Activated CD8-positive, alpha-beta memory T cell treated with anti-CD3 and anti-CD28 coated beads for 48 hours (primary cell): ENCODE measurements at regions not wholly inside any gene's neighbourhood (a gene's known extent, or its start where the extent isn't known, plus 50 kb on each side); places are given as distances from the start of the nearest gene placed in this dataset.
"Not testable (repeated sequence)": the region's sequence is repeated elsewhere in the genome, so short reads cannot be mapped to it uniquely, and the experiment has no call there.

Source experiments
- DNase-seq, 3 experiments: peaks; one replicate each; pipeline ENCODE4 v3.0.0-alpha.2; 2020; ENCODE audit warnings: low read depth in 2 of 3, low spot score in 2 of 3

DNA sequence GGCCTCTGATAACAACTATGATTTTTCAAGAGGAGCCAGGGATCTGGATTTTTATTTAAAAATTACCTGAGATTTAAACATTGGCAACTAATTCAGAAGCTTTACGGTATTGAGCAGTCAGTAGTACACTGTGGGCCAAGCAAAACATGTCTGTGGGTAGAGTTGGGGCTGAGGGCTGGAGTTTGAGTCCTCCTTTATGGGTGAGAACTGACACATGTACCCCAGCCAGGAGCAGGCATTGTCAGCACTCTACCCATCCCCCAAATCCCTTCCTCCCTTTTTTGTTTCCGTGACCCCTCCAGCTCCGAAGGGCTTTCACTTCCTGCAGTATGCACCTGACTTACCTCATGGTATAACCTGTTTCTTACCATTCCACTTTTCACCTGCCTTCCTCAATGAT lies 131.4 kb downstream of the SNX5 start:
- DNase-seq = no peak

DNA sequence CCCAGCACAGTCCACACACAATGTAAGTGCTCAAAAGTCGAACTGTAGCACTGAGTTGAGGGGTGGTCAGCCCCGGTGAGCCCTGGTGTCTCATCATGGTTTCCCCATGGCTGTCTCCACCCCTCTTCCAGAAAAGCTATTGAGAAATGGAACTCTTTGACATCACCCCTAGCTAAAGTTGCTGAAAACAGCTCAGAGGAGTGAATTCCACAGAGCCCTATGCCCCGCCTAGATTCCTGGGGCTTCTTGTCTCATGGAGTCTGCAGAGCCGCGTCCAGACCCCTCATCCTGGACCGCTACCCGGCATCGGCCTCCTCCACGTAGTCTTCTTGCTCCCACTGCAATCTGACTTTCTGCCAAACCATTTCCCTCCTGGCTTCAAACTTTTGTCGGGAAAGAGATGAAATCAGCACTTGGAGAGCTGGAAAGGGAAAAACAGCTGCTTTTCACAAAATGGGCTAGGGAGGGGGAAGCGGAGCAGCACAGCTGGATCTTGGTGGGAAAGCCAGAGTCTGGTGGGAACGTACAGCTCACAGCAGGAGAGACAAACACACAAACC lies 132.2 kb downstream of the SNX5 start:
- no peak for DNase-seq

DNA sequence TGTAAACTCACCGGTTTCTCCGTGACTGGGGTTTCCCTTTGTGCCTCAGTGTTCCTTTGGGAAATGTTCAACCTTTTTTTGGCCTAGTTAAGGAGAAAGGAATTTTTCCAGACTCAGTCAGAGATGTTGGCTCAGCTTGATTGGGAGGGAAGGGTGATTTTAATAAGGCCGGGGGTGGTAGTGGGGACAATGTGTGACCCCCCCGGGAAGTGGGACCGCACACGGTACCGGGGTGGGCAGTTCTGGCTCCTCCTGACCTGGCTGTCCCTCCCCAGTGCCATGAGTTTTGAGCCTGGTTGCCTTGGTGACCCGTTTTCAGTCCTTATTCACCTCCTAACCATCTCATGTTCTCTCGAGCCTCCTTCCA lies 132.7 kb downstream of the SNX5 start:
- no peak for DNase-seq

- no peak for DNase-seq
Measured at GRCh38 chr20:17835240-17835933, 133.2 kb downstream of the SNX5 start.

DNA sequence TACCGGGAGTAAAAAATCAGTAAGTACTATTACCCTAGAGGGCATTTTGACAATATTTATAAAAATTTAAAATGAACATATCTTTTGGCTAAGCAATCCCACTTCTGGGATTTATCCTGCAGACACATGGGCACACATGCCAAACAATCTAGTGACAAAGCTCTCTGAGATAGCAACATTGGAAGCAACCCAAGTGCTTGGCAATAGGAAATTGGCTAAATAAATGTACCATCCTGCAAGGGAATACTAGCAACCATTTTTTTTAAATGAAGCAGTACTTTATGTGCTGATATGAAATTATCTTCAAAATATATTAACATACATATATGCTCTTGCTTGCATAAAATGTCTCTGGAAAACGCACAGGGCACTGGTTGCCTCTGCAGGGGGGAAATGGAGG lies 133.8 kb downstream of the SNX5 start:
- no peak for DNase-seq

DNA sequence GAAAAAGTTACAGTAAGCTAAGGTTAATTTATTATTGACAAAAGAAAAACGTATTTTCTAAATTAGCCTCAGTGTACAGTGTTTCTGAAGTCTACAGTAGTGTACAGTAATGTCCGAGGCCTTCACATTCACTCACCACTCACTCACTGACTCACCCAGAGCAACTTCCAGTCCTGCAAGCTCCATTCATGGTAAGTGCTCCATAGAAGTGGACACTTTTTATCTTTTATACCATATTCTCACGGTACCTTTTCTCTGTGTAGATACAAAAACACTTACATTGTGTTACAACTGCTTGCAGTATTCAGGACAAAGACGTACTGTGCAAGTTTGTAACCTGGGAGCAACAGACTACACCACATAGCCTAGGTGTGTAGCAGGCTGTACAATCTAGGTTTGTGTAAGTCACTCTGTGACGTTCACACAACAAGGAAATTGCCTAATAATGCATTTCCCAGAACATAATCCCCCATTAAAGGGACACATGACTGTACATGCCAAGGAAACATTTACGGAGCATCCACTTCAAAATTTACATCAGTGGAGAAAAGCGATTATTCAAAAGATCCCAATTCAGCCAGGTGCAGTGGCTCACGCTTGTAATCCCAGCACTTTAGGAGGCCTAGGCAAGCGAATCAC lies 133.4 kb downstream of the BANF2 start:
- DNase-seq = no peak

DNA sequence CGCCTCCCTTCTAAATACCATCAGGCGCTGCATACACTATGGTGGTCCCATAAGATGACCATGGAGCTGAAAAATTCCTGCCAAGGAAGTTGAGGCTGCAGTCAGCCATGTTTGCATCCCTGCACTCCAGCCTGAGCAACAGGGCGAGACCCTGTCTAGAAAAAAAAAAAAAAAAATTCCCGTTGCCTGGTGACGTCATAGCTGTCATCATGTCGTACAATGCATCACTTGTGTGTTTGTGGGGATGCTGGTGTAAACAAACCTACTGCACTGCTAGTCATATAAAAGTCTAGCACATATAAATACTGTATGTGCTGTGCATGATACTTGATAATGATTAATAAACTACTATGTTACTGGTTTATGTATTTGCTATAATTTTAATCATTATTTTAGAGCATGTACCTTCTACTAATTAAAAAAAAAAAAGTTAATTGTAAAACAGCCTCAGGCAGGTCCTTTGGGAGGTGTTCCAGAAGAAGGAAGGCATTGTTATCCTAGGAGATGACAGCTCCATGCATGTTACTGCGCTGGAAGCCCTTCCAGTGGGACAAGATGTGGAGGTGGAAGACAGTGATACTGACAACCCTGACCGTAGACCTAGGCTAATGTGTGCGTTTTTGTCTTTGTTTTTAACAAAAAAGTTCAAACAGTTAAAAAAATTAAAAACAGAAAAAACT lies 132.6 kb downstream of the BANF2 start:
- no peak for DNase-seq

- DNase-seq = no peak
Measured at GRCh38 chr20:17828598-17829144, 128.9 kb downstream of the BANF2 start.

- no peak for DNase-seq
Measured at GRCh38 chr20:17827759-17828559, 128.2 kb downstream of the BANF2 start.

DNA sequence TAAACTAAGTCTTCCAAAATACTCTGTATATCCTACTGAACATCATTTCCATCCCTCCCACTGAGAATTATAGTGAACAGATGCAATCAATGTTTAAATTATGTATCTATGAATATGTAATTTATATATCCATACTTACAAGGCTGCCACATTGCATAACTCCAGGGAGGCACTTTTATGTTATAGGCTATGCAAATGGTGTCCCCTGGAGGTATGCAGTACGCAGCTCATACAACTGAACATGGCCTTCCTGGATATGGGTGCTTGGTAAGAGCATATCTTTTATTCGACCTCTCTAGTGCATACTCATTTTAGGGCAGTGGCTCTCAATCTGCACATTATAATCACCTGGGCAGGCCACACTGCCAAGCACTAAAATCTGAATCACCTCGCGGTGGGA lies 127.3 kb downstream of the BANF2 start:
- no peak for DNase-seq

GRCh38 chr20:17825960-17826843 lies 126.4 kb downstream of the BANF2 start:
- peak; percentile 3 to 31 (median 6) for DNase-seq

GRCh38 chr20:17825252-17825959 lies 125.6 kb downstream of the BANF2 start:
- no peak for DNase-seq

DNA sequence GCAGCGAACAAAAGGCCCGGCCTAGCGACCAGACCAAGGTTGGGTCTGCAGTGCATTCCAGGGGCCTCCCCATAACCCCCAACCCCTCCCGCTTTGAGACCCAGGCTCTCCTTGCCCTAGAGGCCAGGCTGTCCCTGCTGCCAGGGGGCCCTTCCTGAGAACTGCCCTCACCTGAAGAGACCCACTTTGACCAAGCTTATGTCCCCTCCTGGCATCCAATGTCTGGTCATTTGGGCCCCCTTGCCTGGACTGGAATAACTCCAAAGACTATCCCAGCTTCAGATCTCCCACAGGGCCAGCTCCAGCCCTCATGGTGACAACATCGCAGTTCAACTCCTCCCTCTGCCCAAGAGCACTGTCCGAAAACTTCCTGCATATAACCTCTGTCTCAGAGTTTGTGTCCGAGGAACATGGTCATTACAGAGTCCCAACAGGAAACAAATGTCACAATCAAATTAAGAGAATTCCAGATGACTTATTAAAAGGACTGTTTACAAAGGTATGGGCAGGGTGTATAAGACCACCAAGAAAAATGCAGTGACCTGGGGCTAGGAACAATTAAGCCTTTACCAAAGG lies 125.0 kb downstream of the BANF2 start:
- DNase-seq = no peak

DNA sequence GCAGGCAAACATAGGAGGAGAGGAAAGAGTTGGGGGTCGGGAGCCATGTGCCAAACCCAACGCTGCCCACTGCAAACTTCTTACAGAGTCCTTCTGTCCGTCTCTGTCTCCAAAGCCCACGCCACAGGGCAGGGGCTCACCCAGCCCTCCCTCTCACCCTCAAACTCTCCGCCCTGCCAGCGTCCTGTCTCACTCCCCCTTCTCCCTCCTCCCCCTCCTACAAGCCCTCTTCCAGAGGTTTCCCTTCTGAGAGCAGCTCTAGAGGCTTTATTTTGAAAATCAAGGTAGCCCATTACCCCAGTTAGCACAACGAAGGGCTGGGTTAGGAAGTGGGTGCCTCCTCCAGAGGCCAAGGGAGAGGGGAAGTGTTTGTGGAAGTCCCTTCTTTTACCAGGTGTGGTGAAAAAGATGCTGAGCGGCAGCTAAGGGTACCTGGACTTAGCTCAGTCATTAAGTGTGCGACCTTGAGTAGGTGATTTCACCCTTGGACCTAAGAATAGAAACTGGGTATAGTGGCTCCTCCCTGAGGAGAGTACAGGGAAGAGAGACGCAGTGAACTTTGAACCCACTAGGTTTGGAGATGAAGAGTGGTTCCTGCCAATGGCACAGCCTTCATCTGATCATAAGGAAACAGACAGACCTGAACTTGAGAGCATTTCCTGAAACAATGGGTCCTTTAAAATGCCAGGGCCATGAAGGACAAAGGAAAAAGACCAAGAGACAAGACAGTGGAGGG lies 123.8 kb downstream of the BANF2 start:
- no peak for DNase-seq

DNA sequence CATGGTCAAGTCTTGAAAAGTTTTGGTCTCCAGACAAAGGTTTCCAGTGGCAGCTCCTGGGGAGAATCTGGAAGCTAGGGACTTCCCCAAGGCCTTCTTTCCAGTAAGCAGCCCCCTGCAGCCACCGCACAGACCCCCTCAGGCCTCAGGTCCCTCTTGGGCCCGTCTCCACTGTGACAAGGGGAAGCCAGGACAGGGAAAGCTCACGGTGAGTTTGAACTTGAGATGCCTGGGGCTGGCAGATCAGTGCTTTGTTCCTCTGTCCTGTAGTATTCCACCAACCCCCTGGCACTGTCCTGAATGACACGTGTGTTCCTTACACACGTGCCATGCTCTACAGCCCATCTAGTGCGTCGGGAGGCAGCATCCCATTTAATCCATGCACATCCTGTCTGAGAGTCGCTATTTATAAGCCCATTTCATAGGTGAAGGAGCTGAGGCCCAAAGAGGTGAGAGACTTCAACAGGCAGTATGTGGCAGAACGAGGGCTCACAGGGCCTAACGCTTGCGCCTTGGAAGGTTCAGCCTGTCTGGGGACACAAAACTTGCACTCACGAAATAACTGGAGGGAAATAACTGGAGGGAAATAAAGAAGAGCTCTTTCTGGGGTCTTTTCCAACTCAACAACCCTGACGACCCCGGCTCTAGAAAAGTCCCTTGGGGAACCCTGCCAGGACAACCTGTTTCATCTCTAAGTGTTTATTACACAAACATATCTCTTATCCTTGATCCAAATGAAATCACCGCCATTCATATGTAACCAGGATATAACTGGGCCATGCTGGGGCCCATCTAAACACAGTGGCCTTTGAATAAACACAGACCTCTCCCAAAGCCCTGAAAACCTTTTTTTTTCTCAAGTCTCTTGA lies 123.0 kb downstream of the BANF2 start:
- no peak for DNase-seq

DNA sequence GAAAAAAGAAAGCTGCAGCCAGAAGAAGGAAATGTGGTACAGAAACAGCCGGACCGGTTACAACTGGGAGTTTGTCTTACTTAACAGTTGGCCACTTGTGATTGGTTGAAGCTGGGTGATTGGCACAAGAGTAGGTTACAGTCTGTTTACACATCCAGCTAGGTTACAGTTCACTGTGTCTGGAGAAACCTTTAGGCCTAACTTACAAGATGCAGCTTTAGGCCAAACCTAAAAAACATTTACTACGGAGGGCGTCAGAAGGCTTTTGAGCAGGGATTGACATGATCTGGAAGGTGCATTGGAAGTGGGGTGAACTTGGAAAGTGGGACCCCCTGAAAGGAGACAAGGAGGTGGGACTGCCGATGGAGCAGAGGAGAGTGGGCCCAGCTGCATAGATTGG lies 122.3 kb downstream of the BANF2 start:
- DNase-seq = no peak

- DNase-seq = not testable (repeated sequence)
Measured at GRCh38 chr20:17821606-17822005, 121.8 kb downstream of the BANF2 start.
